Fibroblast of skin of right quadriceps (primary cell): ENCODE measurements at regions not wholly inside any gene's neighbourhood (a gene's known extent, or its start where the extent isn't known, plus 50 kb on each side); places are given as distances from the start of the nearest gene placed in this dataset.

ENCODE experiments used
- DNase-seq: peaks from one replicate; pipeline ENCODE4 v3.0.0-alpha.2; 2013

GRCh38 chr2:106572541-106573450 is 85.6 kb downstream of the CD8B2 start:
- DNase-seq, result no peak

GRCh38 chr2:106573773-106574172 is 86.6 kb downstream of the CD8B2 start:
- no peak for DNase-seq

GRCh38 chr2:106575955-106576354 is 88.8 kb downstream of the CD8B2 start:
- DNase-seq, result peak; percentile 61

- DNase-seq, result no peak
Measured at GRCh38 chr2:106577255-106577651, 90.1 kb downstream of the CD8B2 start.

- DNase-seq, result no peak
Measured at GRCh38 chr2:106579750-106580197, 92.6 kb downstream of the CD8B2 start.

GRCh38 chr2:106580241-106580640 is 93.1 kb downstream of the CD8B2 start:
- DNase-seq, result no peak

- DNase-seq, result no peak
Measured at GRCh38 chr2:106581328-106581727, 94.2 kb downstream of the CD8B2 start.

- no peak for DNase-seq
Measured at GRCh38 chr2:106581755-106582147, 94.6 kb downstream of the CD8B2 start.

GRCh38 chr2:106582148-106583143 is 95.3 kb downstream of the CD8B2 start:
- DNase-seq, result peak; percentile 79

- DNase-seq, result no peak
Measured at GRCh38 chr2:106584304-106584954, 97.3 kb downstream of the CD8B2 start.

- DNase-seq, result no peak
Measured at GRCh38 chr2:106596844-106597243, 109.7 kb downstream of the CD8B2 start.

GRCh38 chr2:106599540-106599939 is 112.4 kb downstream of the CD8B2 start:
- no peak for DNase-seq

- DNase-seq, result no peak
Measured at GRCh38 chr2:106602042-106602441, 114.9 kb downstream of the CD8B2 start.

- DNase-seq, result no peak
Measured at GRCh38 chr2:106606652-106607051, 119.5 kb downstream of the CD8B2 start.

- no peak for DNase-seq
Measured at GRCh38 chr2:106607371-106607770, 120.2 kb downstream of the CD8B2 start.

GRCh38 chr2:106609780-106610179 is 122.6 kb downstream of the CD8B2 start:
- no peak for DNase-seq

- no peak for DNase-seq
Measured at GRCh38 chr2:106614511-106615291, 127.5 kb downstream of the CD8B2 start.

GRCh38 chr2:106618614-106619013 is 131.4 kb downstream of the CD8B2 start:
- no peak for DNase-seq

- DNase-seq, result no peak
Measured at GRCh38 chr2:106623456-106623855, 136.3 kb downstream of the CD8B2 start.

GRCh38 chr2:106624787-106625380 is 137.7 kb downstream of the CD8B2 start:
- no peak for DNase-seq

- no peak for DNase-seq
Measured at GRCh38 chr2:106628377-106628776, 141.2 kb downstream of the CD8B2 start.

- DNase-seq, result no peak
Measured at GRCh38 chr2:106629981-106630380, 142.8 kb downstream of the CD8B2 start.
